CD4-positive, alpha-beta T cell (primary cell): ENCODE measurements at regions not wholly inside any gene's neighbourhood (a gene's known extent, or its start where the extent isn't known, plus 50 kb on each side); places are given as distances from the start of the nearest gene placed in this dataset.

ENCODE experiments used
- ATAC-seq: fragments of 200-7000 bp; cut with Tn5 transposase; one replicate; pipeline ENCODE4 v1.10.0; 2022; ENCODE audit warnings: mild to moderate bottlenecking; ENCODE audit not compliant: poor library complexity
- CTCF ChIA-PET: fragments of 350-600 bp; sonication (Branson Sonifier 250); formaldehyde crosslinking; loops from one replicate; lab custom pipeline; 2021; ENCODE audit warnings: antibody characterized with exemption, inconsistent platforms; lab: Charles Lee
- POLR2A ChIA-PET: fragments of 350-600 bp; sonication (Branson Sonifier 250); formaldehyde crosslinking; loops from one replicate; lab custom pipeline; 2021; ENCODE audit warnings: antibody characterized with exemption, inconsistent platforms; lab: Charles Lee
- DNase-seq, 14 experiments: peaks; one replicate each; pipeline ENCODE4 v3.0.0-alpha.2; 2013 to 2020; ENCODE audit warnings: mixed read lengths in 2 of 14
- H3K27ac ChIP-seq, 2 donors: one replicate each; pipeline versions ENCODE4 v1.5.1 to v1.7.0; 2013; ENCODE audit warnings: low read length in 2 of 2, low read depth in 1 of 2, mild to moderate bottlenecking in 1 of 2
- H3K27me3 ChIP-seq, 2 experiments: 1 replicate in 1 of 2; 2 replicates in 1 of 2; pipeline versions ENCODE4 v1.6.1 to v1.7.0; 2013; ENCODE audit warnings: low read length in 2 of 2, control low read depth in 1 of 2, mild to moderate bottlenecking in 1 of 2, moderate library complexity in 1 of 2; ENCODE audit not compliant: insufficient read depth in 2 of 2, control insufficient read depth in 1 of 2
- H3K36me3 ChIP-seq: one replicate; pipeline ENCODE4 v1.6.1; 2013; ENCODE audit warnings: low read length, control low read depth; ENCODE audit not compliant: insufficient read depth
- H3K4me1 ChIP-seq: one replicate; pipeline ENCODE4 v1.6.1; 2013; ENCODE audit warnings: low read length, control low read depth; ENCODE audit not compliant: insufficient read depth
- H3K4me3 ChIP-seq: one replicate; pipeline ENCODE4 v1.5.1; 2013; ENCODE audit warnings: mild to moderate bottlenecking, low read length, moderate library complexity
- H3K9me3 ChIP-seq, 2 experiments: 1 replicate in 1 of 2; 2 replicates in 1 of 2; pipeline versions ENCODE4 v1.6.1 to v1.7.0; 2013; ENCODE audit warnings: low read length in 2 of 2, mild to moderate bottlenecking in 2 of 2, control low read depth in 1 of 2, moderate library complexity in 1 of 2; ENCODE audit not compliant: control insufficient read depth in 1 of 2, insufficient read depth in 1 of 2
- H3K27ac Mint-ChIP-seq: one replicate; pipeline ENCODE4 v1.8.0; 2020; ENCODE audit warnings: mixed read lengths
- H3K27me3 Mint-ChIP-seq: one replicate; pipeline ENCODE4 v1.8.0; 2021; ENCODE audit warnings: mixed read lengths
- H3K36me3 Mint-ChIP-seq: one replicate; pipeline ENCODE4 v1.8.0; 2021; ENCODE audit warnings: low read depth, mixed read lengths
- H3K4me1 Mint-ChIP-seq: one replicate; pipeline ENCODE4 v1.8.0; 2021; ENCODE audit warnings: low read depth, mixed read lengths
- H3K4me3 Mint-ChIP-seq: one replicate; pipeline ENCODE4 v1.8.0; 2020; ENCODE audit warnings: mild to moderate bottlenecking, mixed read lengths
- H3K9me3 Mint-ChIP-seq: one replicate; pipeline ENCODE4 v1.8.0; 2020; ENCODE audit warnings: mixed read lengths
- CTCF ChIP-seq: fragments of 200-600 bp; IDR thresholded peaks from one replicate; pipeline ENCODE4 v1.8.0; 2022; ENCODE audit warnings: antibody characterized with exemption, mild to moderate bottlenecking
- intact Hi-C, 2 experiments: fragments of 100-400 bp; cut with DNase I in 1 of 2; cut with micrococcal nuclease in 1 of 2; formaldehyde crosslinking; loops; one replicate each; pipeline versions ENCODE4 v1.15.1 to v1.9.0; 2023 to 2025; cut with DNase I, micrococcal nuclease

DNA sequence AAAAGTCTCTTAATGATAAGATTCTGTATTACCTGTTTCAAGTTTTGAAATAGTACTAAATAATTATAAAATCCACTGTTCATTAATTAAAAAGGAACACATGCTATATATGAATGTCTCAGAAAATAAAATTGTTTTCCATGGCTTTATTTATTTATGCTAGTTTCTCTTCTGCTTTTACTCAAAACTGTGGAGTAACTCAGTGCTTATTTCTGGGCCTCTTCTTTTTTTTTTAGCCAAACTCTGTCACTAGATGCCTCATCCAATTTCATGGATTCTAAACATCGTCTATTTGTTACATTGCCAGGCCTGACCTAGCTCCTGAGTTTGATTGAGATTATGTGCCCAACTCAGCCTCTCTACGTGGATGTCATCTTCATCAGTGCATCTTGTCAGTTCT, 1509.7 kb downstream of the MAT2B start:
- POLR2A ChIA-PET: no interaction called here
- intact Hi-C loops: no loop called here
- Mint-ChIP-seq H3K9me3 (peaks cover 5% of the 10 kb centered on the region), H3K27ac (no peak overlapping the region), H3K36me3 (no peaks in the 10 kb centered on the region), H3K4me3 (no peak overlapping the region), H3K4me1 (no peaks in the 10 kb centered on the region), H3K27me3 (no peaks in the 10 kb centered on the region)
- no peaks in the 10 kb centered on the region for H3K4me1 ChIP-seq
- peaks cover 4 to 6% of the 10 kb centered on the region in 2 experiments for H3K9me3 ChIP-seq
- CTCF ChIA-PET: no interaction called here
- H3K36me3 ChIP-seq: no peaks in the 10 kb centered on the region
- ATAC-seq (no peak), DNase-seq (no peak)
- TF ChIP-seq CTCF: no peak
- no peaks in the 10 kb centered on the region for H3K27me3 ChIP-seq
- H3K27ac ChIP-seq: no peak overlapping the region
- no peak overlapping the region for H3K4me3 ChIP-seq

- Mint-ChIP-seq H3K27me3 (no peaks in the 10 kb centered on the region), H3K27ac (no peak overlapping the region), H3K4me1 (no peaks in the 10 kb centered on the region), H3K4me3 (no peak overlapping the region), H3K36me3 (no peaks in the 10 kb centered on the region), H3K9me3 (peaks cover 5% of the 10 kb centered on the region)
- ATAC-seq: no peak
- intact Hi-C loops: no loop called here
- DNase-seq: no peak
- H3K4me1 ChIP-seq: no peaks in the 10 kb centered on the region
- POLR2A ChIA-PET: no interaction called here
- H3K27ac ChIP-seq: no peak overlapping the region
- no peak overlapping the region for H3K4me3 ChIP-seq
- CTCF ChIA-PET: no interaction called here
- H3K9me3 ChIP-seq: peaks cover 4 to 6% of the 10 kb centered on the region in 2 experiments
- H3K36me3 ChIP-seq: no peaks in the 10 kb centered on the region
- H3K27me3 ChIP-seq: no peaks in the 10 kb centered on the region
- TF ChIP-seq CTCF: no peak
Observed at GRCh38 chr5:165015547-165015946, 1510.1 kb downstream of the MAT2B start.

GRCh38 chr5:165026971-165027370, 1521.6 kb downstream of the MAT2B start:
- no peaks in the 10 kb centered on the region for H3K27me3 Mint-ChIP-seq

More at GRCh38 chr5:165026971-165027370, 1521.6 kb downstream of the MAT2B start:
- no peak for TF ChIP-seq CTCF
- POLR2A ChIA-PET: no interaction called here
- intact Hi-C loops: no loop called here
- Mint-ChIP-seq H3K4me3 (no peak overlapping the region), H3K36me3 (no peaks in the 10 kb centered on the region), H3K27ac (no peak overlapping the region), H3K4me1 (no peaks in the 10 kb centered on the region), H3K9me3 (peaks cover 3% of the 10 kb centered on the region)
- ATAC-seq (no peak), DNase-seq (no peak)
- H3K4me3 ChIP-seq: no peak overlapping the region
- H3K4me1 ChIP-seq: no peaks in the 10 kb centered on the region
- CTCF ChIA-PET: no interaction called here
- H3K9me3 ChIP-seq: peaks cover 0 to 5% of the 10 kb centered on the region in 2 experiments
- no peak overlapping the region for H3K27ac ChIP-seq
- H3K36me3 ChIP-seq: no peaks in the 10 kb centered on the region
- no peaks in the 10 kb centered on the region for H3K27me3 ChIP-seq
